A549 (cell line): ENCODE measurements at regions not wholly inside any gene's neighbourhood (a gene's known extent, or its start where the extent isn't known, plus 50 kb on each side); places are given as distances from the start of the nearest gene placed in this dataset.

Experiments used
- CTCF ChIP-seq: fragments of >200 bp; sonication (Bioruptor Twin); formaldehyde crosslinking; IDR thresholded peaks from 3 replicates; pipeline ENCODE4 v1.5.1; 2016
- PHF8 ChIP-seq: fragments of 200-600 bp; sonication (generic); IDR thresholded peaks from 2 replicates; pipeline ENCODE4 v1.6.1; 2016; ENCODE audit warnings: low read depth, mild to moderate bottlenecking, antibody characterized with exemption, moderate library complexity, borderline replicate concordance
- POLR2A ChIP-seq: IDR thresholded peaks from 2 replicates; pipeline ENCODE4 v1.6.1; 2012; ENCODE audit warnings: mild to moderate bottlenecking, low read length
- RAD21 ChIP-seq, 2 experiments: fragments of >200 bp in 1 of 2; sonication (Bioruptor Twin) in 1 of 2; formaldehyde crosslinking in 1 of 2; IDR thresholded peaks in 1 of 2; conservative IDR thresholded peaks in 1 of 2; 2 replicates in 1 of 2; 3 replicates in 1 of 2; pipeline ENCODE4 v1.6.1; 2012 to 2018; ENCODE audit warnings: inconsistent platforms in 1 of 2
- REST ChIP-seq: fragments of 200-600 bp; sonication (generic); IDR thresholded peaks from 2 replicates; pipeline ENCODE4 v1.6.1; 2016; ENCODE audit warnings: antibody characterized with exemption, mild to moderate bottlenecking, moderate library complexity
- RFX5 ChIP-seq: fragments of 450-650 bp; IDR thresholded peaks from 2 replicates; pipeline ENCODE4 v1.7.1; 2014; ENCODE audit warnings: antibody characterized with exemption, mild to moderate bottlenecking, moderate library complexity

DNA sequence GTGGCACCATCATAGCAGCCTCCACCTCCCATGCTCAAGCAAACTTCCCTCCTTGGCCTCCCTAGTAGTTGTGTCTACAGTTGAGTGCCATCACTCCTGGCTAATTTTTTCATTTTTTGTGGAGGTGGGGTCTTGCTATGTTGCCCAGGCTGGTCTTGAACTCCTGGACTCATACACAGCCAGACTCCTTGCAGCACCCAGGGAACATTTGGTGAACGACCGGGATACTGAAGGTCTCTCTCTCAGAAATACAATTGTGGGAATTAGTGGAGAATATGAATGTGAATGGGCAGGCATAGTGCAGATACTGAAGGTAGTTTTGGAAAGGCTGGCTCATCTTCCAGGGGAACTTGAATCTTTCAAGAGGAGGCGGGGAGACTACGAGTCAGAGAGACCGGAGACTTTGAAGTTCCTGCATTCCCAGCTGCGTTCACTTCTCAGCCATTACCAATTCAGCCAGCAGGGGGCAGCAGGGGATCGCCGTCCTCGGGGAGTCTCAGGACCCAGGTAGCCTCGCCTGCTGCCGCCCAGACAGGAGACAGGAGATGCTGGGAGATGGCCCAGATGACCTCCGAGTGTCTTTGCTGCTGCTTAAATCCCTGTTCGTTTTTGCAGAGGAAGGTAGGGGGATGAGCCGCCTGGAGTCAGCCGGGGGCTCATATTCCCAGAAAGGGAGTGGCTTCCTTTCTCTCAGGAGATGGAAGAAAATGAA is 68.6 kb downstream of the HAPSTR1 start:
- TF ChIP-seq RFX5 (no peak), CTCF (peak; percentile 74), RAD21 (conservative IDR thresholded peaks at IDR 0.05 in 1 of 2, IDR thresholded peaks at IDR 0.05 in 1 of 2) (peak; percentile 87 to 92), REST (no peak), PHF8 (no peak), POLR2A (no peak)
